ENCODE measurements at regions not wholly inside any gene's neighbourhood (a gene's known extent, or its start where the extent isn't known, plus 50 kb on each side); places are given as distances from the start of the nearest gene placed in this dataset.

DNA sequence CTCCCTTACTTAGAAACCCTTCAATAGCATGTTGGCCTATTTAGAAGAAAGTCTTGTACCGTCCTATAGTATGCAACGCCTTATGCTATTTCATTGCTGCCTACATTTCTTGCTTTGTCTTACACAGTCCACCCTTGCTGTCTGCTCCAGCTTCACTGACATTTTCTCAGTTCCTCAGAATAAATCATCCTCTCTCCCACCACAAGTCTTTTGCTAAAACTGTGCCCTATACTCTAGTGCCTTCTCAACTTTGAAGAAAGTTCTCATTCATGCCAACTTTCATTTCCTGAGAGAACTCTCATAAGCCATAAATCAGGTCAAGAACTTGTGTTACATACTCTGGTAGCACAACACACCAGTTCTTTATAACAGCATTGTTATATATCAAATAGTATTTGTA, 54.3 kb upstream of the COL3A1 start:
- no peak for DNase-seq (ENCODE audit: low read depth)

DNA sequence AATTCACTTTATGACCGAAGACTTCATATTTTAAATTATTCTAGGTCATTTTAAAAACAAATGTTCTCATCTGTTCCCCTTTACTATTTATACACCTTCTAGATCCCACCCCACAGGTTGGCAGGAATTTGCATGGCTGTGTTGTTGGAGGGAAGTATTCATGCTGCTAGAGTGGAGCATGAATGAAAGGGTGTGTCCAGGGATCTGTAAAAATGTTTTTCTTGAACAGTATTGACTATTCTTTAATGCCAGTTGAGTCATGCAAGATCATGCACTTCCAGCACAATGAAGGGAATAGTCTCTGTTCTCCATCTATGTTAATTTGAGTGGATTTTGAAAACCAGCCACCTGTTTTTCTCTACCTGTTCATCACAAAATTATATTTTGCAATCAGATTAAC, 52.0 kb upstream of the COL3A1 start:
- DNase-seq (ENCODE audit: low read depth), result no peak
